RKO (cell line): ENCODE measurements at regions not wholly inside any gene's neighbourhood (a gene's known extent, or its start where the extent isn't known, plus 50 kb on each side); places are given as distances from the start of the nearest gene placed in this dataset.

Source experiments
- DNase-seq: peaks from one replicate; pipeline ENCODE4 v3.0.0-alpha.2; 2016; ENCODE audit warnings: low spot score

DNA sequence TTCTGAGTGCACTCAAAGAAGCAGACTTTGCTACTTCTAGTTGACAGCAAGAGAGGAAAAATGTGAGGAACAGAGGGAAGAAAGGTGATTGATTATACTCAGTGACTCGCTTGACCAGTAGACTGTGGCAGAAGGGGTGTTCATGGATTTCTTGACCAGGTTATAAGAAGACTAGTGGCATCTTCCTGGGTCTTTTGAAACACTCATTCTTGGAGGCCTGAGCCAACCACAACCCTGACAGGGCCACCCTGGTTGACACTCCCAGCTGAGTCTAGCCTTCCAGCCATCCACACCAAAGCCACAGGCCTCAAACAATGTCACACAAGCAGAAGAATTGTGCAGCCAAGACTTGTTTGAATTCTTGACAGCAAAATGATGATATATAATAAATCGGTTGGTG is 366.3 kb downstream of the SS18 start:
- no peak for DNase-seq

DNA sequence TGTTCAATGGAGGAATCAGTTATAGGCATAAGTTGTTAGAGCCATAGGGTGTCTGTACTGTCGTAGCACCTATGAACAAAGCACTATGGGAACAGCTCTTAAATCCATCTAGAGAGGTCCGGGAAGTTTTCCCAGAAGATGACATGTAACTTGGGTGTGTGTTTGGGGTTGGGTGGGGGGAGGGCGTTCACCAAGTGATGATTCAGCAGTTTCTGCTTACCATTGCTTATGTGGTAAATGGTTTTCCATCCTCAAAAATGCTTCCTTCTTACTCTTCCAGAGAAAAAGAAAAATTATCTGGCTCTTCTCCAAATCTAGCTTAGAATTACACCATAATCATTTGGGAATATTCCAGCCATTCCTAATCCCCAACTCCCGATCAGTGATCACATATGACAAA is 361.1 kb upstream of the ZNF521 start:
- DNase-seq = no peak

- DNase-seq = no peak
Observed at GRCh38 chr18:25710981-25711380, 359.0 kb upstream of the ZNF521 start.

- DNase-seq = no peak
Observed at GRCh38 chr18:25705650-25706049, 353.7 kb upstream of the ZNF521 start.

GRCh38 chr18:25704494-25704893 is 352.5 kb upstream of the ZNF521 start:
- DNase-seq = no peak

- DNase-seq = no peak
Observed at GRCh38 chr18:25704071-25704470, 352.1 kb upstream of the ZNF521 start.

GRCh38 chr18:25701821-25702220 is 349.9 kb upstream of the ZNF521 start:
- no peak for DNase-seq

DNA sequence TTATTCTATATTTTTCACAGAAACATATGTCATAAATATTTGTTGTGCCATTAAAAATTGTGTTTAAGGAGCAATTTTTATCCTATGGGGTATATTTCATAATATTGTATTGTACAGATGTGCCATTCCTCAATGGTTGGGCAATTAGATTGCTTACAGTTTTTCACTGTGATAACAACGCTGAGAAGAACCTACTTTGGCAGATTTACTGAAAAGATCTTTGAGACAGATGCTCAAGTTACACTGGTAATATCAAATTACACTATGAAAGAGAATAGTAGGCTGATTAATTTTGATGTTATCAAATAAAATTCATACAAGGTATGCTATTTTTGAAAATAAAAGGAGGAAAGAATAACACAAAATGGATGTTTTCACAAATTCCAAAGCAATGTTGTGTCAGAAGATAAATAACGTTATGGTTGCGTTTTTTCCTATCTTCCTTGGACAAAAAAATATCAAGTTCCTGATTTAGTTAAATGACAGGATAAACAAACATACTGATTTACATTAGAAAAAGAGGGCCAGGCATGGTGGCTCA is 335.1 kb upstream of the ZNF521 start:
- DNase-seq = no peak

DNA sequence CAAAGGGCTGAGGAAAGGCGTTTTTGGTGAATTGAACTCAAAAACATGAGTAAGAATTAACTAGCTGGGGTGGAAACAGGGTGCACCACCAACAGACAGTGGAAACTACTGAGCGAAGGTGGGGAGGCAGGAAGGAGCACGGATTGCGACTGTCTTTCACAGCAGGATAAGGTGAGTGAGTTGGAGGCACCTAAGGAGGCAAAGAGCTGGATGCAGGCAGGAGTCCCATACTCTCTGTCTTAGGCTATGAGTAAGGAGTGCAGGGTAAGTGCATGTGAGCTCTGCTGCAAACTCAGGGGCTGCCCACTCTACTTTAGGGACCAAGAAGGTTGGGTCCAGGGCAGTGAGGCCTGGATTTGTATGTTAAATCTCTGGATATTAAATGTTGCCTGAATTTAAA is 333.1 kb upstream of the ZNF521 start:
- DNase-seq = no peak

DNA sequence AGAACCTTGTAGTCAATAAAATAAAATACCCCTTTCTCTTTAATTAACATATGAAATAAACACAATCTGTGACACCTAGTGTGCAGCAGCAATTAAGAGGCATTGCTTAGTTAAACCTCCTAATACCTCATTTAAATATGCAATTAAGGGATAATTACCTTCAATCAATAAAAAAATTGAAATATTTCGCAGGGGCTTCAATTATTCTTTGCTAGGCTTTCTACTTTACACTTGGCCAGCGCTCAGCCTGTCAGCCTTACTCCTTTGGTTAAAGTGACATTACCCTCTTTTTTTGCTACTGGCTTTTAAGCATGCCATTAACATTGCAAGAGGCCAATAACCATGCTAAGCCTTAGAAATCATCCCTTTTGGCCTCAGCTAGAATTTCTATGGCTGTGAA is 327.5 kb upstream of the ZNF521 start:
- DNase-seq = no peak

DNA sequence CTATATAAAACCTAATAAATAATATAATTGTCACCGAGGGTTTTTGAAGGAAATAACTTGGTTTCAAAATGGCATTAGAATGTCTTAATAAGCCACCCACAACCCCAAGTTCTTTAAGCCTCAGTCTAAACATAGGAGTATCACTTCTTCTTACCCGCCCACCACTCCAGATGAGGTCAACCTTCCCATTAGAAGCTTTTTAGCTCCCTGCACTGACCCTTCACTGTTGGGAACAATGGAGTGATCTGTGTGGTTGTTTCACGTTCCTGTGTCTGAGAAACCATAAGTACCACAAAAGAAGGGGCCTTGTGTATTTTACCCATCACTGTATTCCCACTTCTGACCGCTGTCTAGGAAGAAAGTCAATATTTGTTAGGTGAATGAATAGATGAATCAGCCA is 326.3 kb upstream of the ZNF521 start:
- no peak for DNase-seq

DNA sequence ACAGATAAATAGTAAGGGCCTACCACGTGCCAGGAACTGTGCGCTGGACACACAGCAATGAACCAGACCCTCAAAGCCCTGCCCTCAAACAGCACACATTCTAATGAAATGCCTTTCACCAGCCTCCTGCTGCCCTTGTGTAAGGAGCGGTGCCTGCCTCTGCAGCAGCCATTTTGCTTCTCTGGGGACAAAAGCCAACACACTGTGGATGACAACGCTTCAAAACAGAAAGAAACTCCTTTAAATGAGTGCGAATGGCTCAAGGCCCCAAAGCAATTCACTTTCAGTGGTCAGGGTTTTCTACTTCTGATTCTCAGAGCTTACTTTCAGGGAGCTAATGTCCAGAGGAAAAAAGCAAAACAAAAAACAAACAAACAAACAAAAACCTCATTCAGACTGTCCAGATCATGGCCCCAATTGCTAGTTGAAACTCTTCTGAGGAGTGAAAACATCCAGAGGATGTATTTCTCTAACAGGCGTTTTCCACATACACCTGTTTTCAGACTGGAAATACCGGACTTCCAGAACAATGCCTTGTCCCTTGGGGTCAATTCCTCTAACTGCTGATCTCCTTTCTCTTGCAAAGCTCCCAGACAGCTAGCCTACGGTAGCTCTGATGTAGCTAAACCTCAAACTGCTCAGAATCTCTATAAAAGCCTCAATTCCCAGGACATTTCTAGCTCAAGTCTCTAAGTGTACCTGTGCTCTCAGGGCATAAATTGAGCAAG is 323.3 kb upstream of the ZNF521 start:
- no peak for DNase-seq

- no peak for DNase-seq
Observed at GRCh38 chr18:25674183-25674582, 322.2 kb upstream of the ZNF521 start.

GRCh38 chr18:25672490-25672889 is 320.5 kb upstream of the ZNF521 start:
- DNase-seq = peak; percentile 3

- no peak for DNase-seq
Observed at GRCh38 chr18:25669741-25670140, 317.8 kb upstream of the ZNF521 start.

GRCh38 chr18:25662272-25662671 is 310.3 kb upstream of the ZNF521 start:
- DNase-seq = no peak

DNA sequence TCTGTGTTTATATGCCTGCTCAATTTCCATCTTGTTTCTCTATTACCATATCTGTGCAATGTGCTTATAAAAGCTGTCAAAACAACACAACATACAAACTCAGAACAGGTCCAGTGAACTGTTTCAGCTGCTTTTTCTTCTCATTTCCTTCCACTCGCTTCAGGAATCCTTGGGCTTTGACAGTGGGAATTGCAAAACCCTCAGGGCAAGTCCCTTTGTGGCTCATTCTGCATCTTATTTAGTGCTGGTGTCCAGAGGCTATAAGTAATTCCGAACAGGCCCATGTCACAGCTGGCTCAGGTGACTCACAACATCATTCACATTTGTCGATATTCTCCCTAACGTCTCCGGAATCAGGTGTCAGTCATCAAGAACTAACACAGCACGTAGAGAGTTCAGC is 309.9 kb upstream of the ZNF521 start:
- no peak for DNase-seq

GRCh38 chr18:25659541-25659940 is 307.6 kb upstream of the ZNF521 start:
- DNase-seq = no peak

DNA sequence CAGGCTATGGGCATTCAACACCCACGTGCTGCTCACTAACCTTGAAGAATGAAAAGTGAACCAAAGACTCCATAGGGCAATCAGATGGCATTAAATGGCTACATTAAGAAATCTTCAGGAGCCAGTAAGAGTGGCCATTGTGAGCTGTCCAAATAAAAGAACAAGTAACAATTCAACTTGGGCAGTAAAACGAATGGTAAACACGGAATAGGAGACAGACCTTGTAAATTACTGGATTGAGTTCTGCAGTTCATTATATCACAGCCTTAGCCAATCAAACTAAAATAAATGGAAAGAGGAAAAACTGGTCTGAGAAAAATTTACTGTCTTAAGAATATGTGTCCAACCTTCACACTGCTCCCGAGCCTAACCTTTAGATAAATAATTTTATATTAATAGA is 306.5 kb upstream of the ZNF521 start:
- DNase-seq = no peak

- DNase-seq = no peak
Observed at GRCh38 chr18:25651553-25651952, 299.6 kb upstream of the ZNF521 start.

- no peak for DNase-seq
Observed at GRCh38 chr18:25650201-25650941, 298.4 kb upstream of the ZNF521 start.

GRCh38 chr18:25648716-25649260 is 296.8 kb upstream of the ZNF521 start:
- DNase-seq = no peak

- no peak for DNase-seq
Observed at GRCh38 chr18:25647404-25647803, 295.4 kb upstream of the ZNF521 start.
